HUES64 (cell line): ENCODE measurements at regions not wholly inside any gene's neighbourhood (a gene's known extent, or its start where the extent isn't known, plus 50 kb on each side); places are given as distances from the start of the nearest gene placed in this dataset.
"Not testable (repeated sequence)": the region's sequence is repeated elsewhere in the genome, so short reads cannot be mapped to it uniquely, and the experiment has no call there.

Source experiments
- H3K27ac ChIP-seq: 2 replicates; pipeline ENCODE4 v1.7.0; 2013; ENCODE audit warnings: low read depth, low read length, inconsistent platforms
- H3K27me3 ChIP-seq: 2 replicates; pipeline ENCODE4 v1.6.1; 2013; ENCODE audit warnings: mild to moderate bottlenecking, low read length; ENCODE audit not compliant: insufficient read depth
- H3K36me3 ChIP-seq: 2 replicates; pipeline ENCODE4 v1.6.1; 2013; ENCODE audit warnings: mild to moderate bottlenecking, low read length; ENCODE audit not compliant: insufficient read depth
- H3K4me1 ChIP-seq: 2 replicates; pipeline ENCODE4 v1.6.1; 2013; ENCODE audit warnings: mild to moderate bottlenecking, low read length, moderate library complexity; ENCODE audit not compliant: insufficient read depth
- H3K4me3 ChIP-seq: 2 replicates; pipeline ENCODE4 v1.5.1; 2013; ENCODE audit warnings: mild to moderate bottlenecking, low read length, moderate library complexity
- H3K9ac ChIP-seq: 2 replicates; pipeline ENCODE4 v1.6.1; 2013; ENCODE audit warnings: mild to moderate bottlenecking, low read depth, low read length
- H3K9me3 ChIP-seq: 2 replicates; pipeline ENCODE4 v1.6.1; 2013; ENCODE audit warnings: low read depth, low read length; ENCODE audit not compliant: insufficient read depth
- WGBS: fragments of 150-250, 120-280 bp; methylation state at CpG from one replicate; pipeline ENCODE4 v1.1.7; 2013; ENCODE audit warnings: missing lambda C conversion rate; 5-methylcytosine and 5-hydroxymethylcytosine counted together

DNA sequence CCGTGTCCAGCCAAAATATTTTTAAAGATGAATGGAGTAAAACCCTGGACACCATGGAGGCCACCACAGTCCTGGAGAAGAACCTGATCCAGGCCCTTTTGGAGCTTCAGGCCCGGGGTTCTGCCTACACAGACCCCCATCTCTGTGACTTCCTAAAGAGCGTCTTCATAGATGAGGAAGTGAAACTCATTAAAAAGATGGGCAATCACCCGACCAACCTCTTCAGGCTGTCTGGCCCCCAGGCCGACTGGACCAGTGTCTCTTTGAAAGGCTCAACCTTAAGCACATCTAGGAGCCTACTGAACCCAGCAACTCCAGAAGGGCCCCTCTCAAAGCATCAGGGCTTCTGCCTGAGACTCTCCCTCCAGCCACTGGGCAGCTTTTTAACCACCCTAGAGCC, 107.9 kb upstream of the FAM174B start:
- no peaks in the 10 kb centered on the region for H3K36me3 ChIP-seq
- 93% methylated on average over 5 of the region's 5 CpGs for WGBS
- no peaks in the 10 kb centered on the region for H3K9me3 ChIP-seq
- no peaks in the 10 kb centered on the region for H3K4me1 ChIP-seq
- no peak overlapping the region for H3K27ac ChIP-seq
- no peak overlapping the region for H3K9ac ChIP-seq
- no peaks in the 10 kb centered on the region for H3K27me3 ChIP-seq
- no peak overlapping the region for H3K4me3 ChIP-seq

DNA sequence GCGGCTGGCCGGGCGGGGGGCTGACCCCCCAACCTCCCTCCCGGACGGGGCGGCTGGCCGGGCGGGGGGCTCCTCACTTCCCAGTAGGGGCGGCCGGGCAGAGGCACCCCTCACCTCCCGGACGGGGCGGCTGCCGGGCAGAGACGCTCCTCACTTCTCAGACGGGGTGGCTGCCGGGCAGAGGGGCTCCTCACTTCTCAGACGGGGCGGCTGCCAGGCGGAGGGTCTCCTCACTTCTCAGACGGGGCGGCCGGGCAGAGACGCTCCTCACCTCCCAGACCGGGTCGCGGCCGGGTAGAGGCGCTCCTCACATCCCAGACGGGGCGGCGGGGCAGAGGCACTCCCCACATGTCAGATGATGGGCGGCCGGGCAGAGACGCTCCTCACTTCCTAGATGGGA, 112.6 kb upstream of the FAM174B start:
- H3K36me3 ChIP-seq, H3K4me1 ChIP-seq, H3K4me3 ChIP-seq, H3K9me3 ChIP-seq, H3K27me3 ChIP-seq, H3K9ac ChIP-seq, H3K27ac ChIP-seq: not testable (repeated sequence)
- WGBS = 97% methylated on average over 31 of the region's 35 CpGs

DNA sequence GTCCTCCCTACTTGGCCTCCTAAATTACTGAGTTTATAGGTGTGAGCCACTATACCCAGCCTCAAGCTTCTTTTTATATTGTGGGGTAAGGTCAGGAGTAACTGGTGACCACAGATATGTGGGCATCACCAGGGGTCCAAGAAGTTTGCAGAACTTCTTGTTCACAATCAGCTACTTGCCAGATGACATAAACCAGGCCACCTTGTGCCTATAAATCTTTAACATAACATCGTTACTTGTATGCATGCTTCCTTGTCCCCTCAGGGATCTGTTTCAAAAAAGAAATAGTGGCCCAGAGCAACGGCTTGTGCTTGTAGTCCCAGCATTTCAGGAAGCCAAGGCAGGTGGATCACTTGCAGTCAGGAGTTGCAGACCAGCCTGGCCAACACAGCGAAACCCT, 115.1 kb upstream of the FAM174B start:
- Histone ChIP-seq H3K27me3 (no peaks in the 10 kb centered on the region), H3K4me3 (no peak overlapping the region), H3K27ac (no peak overlapping the region), H3K36me3 (no peaks in the 10 kb centered on the region), H3K9me3 (peaks cover 6% of the 10 kb centered on the region; the same call in 1 of the 2 replicates), H3K9ac (no peak overlapping the region), H3K4me1 (no peaks in the 10 kb centered on the region)
- 95% methylated on average over 3 of the region's 3 CpGs for WGBS

DNA sequence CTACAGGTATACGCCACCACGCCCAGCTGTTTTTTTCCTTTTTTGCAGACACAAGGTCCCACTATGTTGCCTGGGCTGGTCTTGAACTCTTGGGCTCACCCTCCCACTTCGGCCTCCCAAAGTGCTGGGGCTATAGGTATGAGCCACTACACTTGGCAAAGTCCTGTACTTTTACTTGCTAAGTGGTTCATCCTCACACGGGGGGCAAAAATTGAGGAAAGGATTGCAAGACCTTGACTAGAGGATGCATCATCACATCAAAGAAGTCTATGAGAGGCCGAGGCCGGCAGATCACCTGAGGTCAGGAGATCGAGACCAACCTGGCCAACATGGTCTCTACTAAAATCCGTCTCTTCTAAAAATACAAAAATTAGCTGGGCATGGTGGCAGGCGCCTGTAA, 116.5 kb upstream of the FAM174B start:
- WGBS = 95% methylated on average over 9 of the region's 9 CpGs
- Histone ChIP-seq H3K27me3 (no peaks in the 10 kb centered on the region), H3K4me3 (no peak overlapping the region), H3K36me3 (no peaks in the 10 kb centered on the region), H3K9me3 (peaks cover 6% of the 10 kb centered on the region; the same call in 1 of the 2 replicates), H3K27ac (no peak overlapping the region), H3K4me1 (no peaks in the 10 kb centered on the region), H3K9ac (no peak overlapping the region)

DNA sequence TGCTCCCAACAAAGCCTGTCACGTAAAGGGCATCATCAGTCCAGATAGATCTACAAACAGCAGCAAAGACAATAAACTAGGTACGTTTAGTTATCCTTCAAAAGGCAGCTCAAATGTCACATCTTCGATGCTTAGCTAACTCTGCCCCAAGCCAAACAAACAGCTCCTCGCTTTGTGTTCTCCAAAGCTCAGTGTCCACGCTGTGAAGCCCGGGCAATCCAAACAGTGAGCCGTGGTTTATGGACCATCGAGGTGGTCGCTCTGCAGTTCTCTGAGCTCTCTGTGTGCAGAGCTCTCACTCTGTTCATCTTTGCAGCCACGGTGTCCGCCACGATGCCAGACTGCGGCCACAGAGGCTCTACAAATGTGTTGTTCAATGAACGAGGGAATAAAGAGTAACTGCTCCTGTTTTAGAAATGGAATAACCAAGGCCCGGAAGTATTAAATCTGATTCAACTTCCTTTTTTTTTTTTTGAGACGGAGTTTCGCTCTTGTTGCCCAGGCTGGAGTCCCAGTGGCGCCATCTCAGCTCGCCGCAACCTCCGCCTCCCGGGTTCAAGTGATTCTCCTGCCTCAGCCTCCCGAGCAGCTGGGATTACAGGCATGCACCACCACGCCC, 117.2 kb upstream of the FAM174B start:
- no peak overlapping the region for H3K9ac ChIP-seq
- 96% methylated on average over 24 of the region's 24 CpGs for WGBS

DNA sequence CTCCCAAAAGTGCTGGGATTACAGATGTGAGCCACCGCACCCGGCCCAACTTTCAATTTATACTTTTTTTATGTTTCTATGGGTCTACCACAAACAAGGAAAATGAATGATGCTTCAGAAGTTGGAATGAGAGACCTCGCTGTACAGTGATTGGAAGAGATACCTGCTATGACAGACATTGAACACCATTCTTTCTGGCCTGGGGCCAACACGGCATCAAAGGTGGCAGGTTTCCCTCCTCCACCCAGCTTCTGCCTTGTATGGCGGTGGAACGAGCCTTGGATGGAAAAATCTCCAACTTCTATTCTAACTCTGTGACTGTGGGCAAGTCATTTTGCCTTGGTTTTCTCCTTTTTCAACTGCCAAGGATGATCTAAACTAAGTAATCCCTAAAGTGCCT, 117.8 kb upstream of the FAM174B start:
- H3K4me3 ChIP-seq = no peak overlapping the region
- H3K9ac ChIP-seq = no peak overlapping the region
- WGBS = 96% methylated on average over 6 of the region's 6 CpGs
- H3K27me3 ChIP-seq = no peaks in the 10 kb centered on the region
- H3K4me1 ChIP-seq = no peaks in the 10 kb centered on the region
- peaks cover 6% of the 10 kb centered on the region; the same call in 1 of the 2 replicates for H3K9me3 ChIP-seq
- H3K27ac ChIP-seq = no peak overlapping the region
- H3K36me3 ChIP-seq = no peaks in the 10 kb centered on the region

More for the DNA sequence above, 117.2 kb upstream of the FAM174B start:
- Histone ChIP-seq H3K36me3 (no peaks in the 10 kb centered on the region), H3K9me3 (peaks cover 6% of the 10 kb centered on the region; the same call in 1 of the 2 replicates), H3K27ac (no peak overlapping the region), H3K27me3 (no peaks in the 10 kb centered on the region), H3K4me1 (no peaks in the 10 kb centered on the region), H3K4me3 (no peak overlapping the region)

DNA sequence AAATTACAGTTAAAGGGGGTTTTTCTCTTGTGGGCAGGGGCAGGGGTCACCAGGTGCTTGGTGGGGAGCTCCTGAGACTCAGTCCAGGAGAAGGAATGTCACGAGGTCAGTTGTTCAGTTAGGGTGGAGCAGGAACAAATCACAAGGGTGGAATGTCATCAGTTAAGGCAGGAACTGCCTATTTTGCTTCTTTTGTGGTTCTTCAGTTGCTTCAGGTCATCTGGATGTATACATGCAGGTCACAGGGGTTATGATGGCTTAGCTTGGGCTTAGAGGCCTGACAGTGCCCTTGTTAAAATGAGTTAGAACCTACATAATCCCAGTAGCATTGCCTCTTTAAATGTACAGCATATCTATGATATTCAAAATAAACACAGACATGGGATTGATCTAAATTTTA, 120.2 kb upstream of the CHD2 start:
- no peak overlapping the region for H3K9ac ChIP-seq
- no peak overlapping the region for H3K4me3 ChIP-seq
- no peak overlapping the region for H3K27ac ChIP-seq
- no peaks in the 10 kb centered on the region for H3K4me1 ChIP-seq
- no peaks in the 10 kb centered on the region for H3K27me3 ChIP-seq
- no peaks in the 10 kb centered on the region for H3K9me3 ChIP-seq
- H3K36me3 ChIP-seq = no peaks in the 10 kb centered on the region
- 91% methylated on average over 1 of the region's 1 CpG for WGBS

DNA sequence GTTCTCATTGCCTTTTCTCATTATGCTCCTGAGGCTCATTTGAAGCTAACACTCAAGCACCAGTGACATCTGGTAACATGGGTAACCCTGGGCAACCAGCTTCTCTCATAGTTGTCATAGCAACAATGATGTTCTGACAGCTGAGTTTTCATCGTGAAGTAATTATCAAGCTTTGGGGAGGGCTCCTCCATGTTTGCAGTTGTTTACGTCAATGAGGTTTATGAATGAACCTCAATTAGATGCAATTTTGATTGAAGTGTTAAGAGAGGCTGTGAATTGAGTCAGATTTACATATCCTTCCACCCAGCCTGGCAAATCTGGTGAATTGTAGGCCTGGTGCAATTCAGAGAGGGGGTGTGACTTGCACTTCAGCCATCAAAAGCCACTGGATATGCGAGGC, 119.3 kb upstream of the CHD2 start:
- Histone ChIP-seq H3K36me3 (no peaks in the 10 kb centered on the region), H3K4me1 (no peaks in the 10 kb centered on the region), H3K9me3 (no peaks in the 10 kb centered on the region), H3K9ac (no peak overlapping the region), H3K27ac (no peak overlapping the region), H3K27me3 (no peaks in the 10 kb centered on the region), H3K4me3 (no peak overlapping the region)
- WGBS = 94% methylated on average over 3 of the region's 3 CpGs

DNA sequence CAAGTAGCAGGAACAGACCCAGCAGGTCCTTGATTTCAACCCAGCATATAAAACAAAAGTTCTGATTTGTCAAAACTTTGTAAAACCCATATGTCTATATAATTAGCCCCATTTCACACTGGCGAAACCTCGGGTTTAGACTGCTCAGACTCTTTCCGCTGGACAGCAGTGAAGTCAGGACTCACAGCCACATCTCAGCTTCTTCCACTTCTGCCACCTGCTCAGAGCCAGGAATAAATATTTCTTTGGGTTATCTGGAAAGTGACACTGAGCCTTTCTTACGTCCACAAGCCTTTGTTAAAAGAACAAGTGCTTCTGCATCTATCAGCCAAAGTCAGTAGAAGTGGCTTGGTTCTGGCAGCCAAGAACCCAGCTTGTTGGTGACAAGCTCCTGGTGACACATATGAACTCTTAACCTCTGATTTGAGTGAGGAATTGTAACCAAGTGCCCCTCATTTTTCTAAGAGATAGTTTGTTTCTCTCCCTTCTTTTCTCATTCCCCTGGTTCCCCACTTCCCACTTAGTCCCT, 118.1 kb upstream of the CHD2 start:
- Histone ChIP-seq H3K4me1 (no peaks in the 10 kb centered on the region), H3K27me3 (no peaks in the 10 kb centered on the region), H3K9ac (no peak overlapping the region), H3K27ac (no peak overlapping the region), H3K36me3 (no peaks in the 10 kb centered on the region), H3K9me3 (no peaks in the 10 kb centered on the region), H3K4me3 (no peak overlapping the region)
- WGBS = 96% methylated on average over 4 of the region's 4 CpGs

DNA sequence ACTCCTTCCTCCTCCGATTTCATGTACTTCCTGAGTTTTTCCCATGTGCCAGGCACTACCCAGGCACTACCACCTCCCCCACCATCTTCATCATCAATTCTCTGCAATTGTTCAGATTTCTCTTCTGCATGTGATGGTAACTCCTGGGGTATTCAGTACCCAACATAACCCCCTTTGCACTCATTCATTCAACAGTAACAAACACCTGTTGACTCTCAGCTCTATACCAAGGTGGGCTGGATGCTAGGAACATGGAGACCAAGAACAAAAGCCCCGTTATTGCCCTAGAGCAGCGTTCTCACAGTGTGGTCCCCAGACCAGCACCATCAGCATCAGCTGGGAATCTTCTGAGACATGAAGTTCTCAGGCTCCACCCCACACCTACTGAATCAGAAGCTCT, 113.0 kb upstream of the CHD2 start:
- Histone ChIP-seq H3K4me3 (no peak overlapping the region), H3K9me3 (no peaks in the 10 kb centered on the region), H3K27me3 (no peaks in the 10 kb centered on the region), H3K36me3 (no peaks in the 10 kb centered on the region), H3K4me1 (no peaks in the 10 kb centered on the region), H3K27ac (no peak overlapping the region), H3K9ac (no peak overlapping the region)
- 95% methylated on average over 3 of the region's 3 CpGs for WGBS

DNA sequence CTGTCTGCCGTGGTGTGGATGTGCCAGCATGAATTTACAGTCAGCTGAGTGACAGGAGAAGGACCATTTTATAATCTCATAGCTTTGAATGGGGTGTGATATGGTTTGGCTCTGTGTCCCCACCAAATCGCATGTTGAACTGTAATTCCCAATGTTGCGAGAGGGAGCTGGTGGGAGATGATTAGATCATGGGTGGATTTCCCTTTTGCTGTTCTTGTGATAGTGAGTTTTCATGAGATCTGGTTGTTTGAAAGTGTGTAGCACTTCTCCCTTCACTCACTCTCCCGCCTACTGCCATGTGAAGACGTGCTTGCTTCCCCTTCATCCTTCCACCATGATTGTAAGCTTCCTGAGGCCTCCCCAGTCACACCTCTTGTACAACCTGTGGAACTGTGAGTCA, 111.9 kb upstream of the CHD2 start:
- no peak overlapping the region for H3K9ac ChIP-seq
- H3K4me1 ChIP-seq = no peaks in the 10 kb centered on the region
- no peaks in the 10 kb centered on the region for H3K9me3 ChIP-seq
- H3K4me3 ChIP-seq = no peak overlapping the region
- H3K27me3 ChIP-seq = no peaks in the 10 kb centered on the region
- no peaks in the 10 kb centered on the region for H3K36me3 ChIP-seq
- WGBS = 96% methylated on average over 5 of the region's 5 CpGs
- H3K27ac ChIP-seq = no peak overlapping the region

DNA sequence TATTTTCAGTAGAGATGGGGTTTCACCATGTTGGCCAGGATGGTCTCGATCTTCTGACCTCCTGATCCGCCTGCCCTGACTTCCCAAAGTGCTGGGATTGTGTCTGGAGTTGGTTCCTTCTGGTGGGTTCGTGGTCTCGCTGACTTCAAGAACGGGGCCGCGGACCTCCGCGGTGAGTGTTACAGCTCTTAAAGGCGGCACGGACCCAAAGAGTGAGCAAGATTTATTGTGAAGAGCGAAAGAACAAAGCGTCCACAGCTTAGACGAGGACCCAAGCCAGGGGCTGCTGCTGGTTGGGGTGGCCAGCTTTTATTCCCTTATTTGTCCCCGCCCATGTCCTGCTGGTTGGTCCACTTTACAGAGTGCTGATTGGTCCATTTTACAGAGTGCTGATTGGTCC, 111.3 kb upstream of the CHD2 start:
- H3K27ac ChIP-seq = not testable (repeated sequence)

More for the DNA sequence above, 111.3 kb upstream of the CHD2 start:
- not testable (repeated sequence) for H3K4me3 ChIP-seq, H3K36me3 ChIP-seq, H3K9ac ChIP-seq, H3K9me3 ChIP-seq, H3K27me3 ChIP-seq, H3K4me1 ChIP-seq
- WGBS = 97% methylated on average over 15 of the region's 15 CpGs
